Lower leg skin (tissue), 3 donors: ENCODE measurements at regions not wholly inside any gene's neighbourhood (a gene's known extent, or its start where the extent isn't known, plus 50 kb on each side); places are given as distances from the start of the nearest gene placed in this dataset.

ENCODE experiments used
- CTCF ChIP-seq, 3 donors: fragments of 450-650 bp; IDR thresholded peaks; one replicate each; pipeline ENCODE4 v1.5.1; 2016; ENCODE audit warnings: antibody characterized with exemption in 3 of 3, mild to moderate bottlenecking in 3 of 3, moderate library complexity in 2 of 3
- POLR2A ChIP-seq, 2 donors: fragments of 450-650 bp; IDR thresholded peaks; one replicate each; pipeline ENCODE4 v1.6.1; 2016 to 2017; ENCODE audit warnings: antibody characterized with exemption in 2 of 2, mild to moderate bottlenecking in 1 of 2, moderate library complexity in 1 of 2

GRCh38 chrX:113330416-113330815 lies 489.8 kb upstream of the AMOT start:
- TF ChIP-seq CTCF (IDR thresholded peaks at IDR 0.05): no peak
- no peak for TF ChIP-seq POLR2A (IDR thresholded peaks at IDR 0.05)
